CD1c-positive myeloid dendritic cell (primary cell): ENCODE measurements at regions not wholly inside any gene's neighbourhood (a gene's known extent, or its start where the extent isn't known, plus 50 kb on each side); places are given as distances from the start of the nearest gene placed in this dataset.

Source experiments
- DNase-seq: peaks from one replicate; pipeline ENCODE4 v3.0.0-alpha.2; 2016; ENCODE audit errors: extremely low spot score

- no peak for DNase-seq
Measured at GRCh38 chr4:136847881-136848621, 684.2 kb downstream of the PCDH18 start.

- no peak for DNase-seq
Measured at GRCh38 chr4:136841526-136841925, 690.8 kb downstream of the PCDH18 start.

- no peak for DNase-seq
Measured at GRCh38 chr4:136838607-136839006, 693.7 kb downstream of the PCDH18 start.

- no peak for DNase-seq
Measured at GRCh38 chr4:136831553-136831952, 700.7 kb downstream of the PCDH18 start.

GRCh38 chr4:136829280-136829679 lies 703.0 kb downstream of the PCDH18 start:
- no peak for DNase-seq

GRCh38 chr4:136823020-136823419 lies 709.3 kb downstream of the PCDH18 start:
- DNase-seq = no peak

- DNase-seq = no peak
Measured at GRCh38 chr4:136818811-136819330, 713.4 kb downstream of the PCDH18 start.

- no peak for DNase-seq
Measured at GRCh38 chr4:136812100-136812880, 720.0 kb downstream of the PCDH18 start.

GRCh38 chr4:136811496-136812077 lies 720.7 kb downstream of the PCDH18 start:
- no peak for DNase-seq

- no peak for DNase-seq
Measured at GRCh38 chr4:136810626-136811025, 721.7 kb downstream of the PCDH18 start.

GRCh38 chr4:136806844-136807243 lies 725.5 kb downstream of the PCDH18 start:
- DNase-seq = no peak

GRCh38 chr4:136805617-136806016 lies 726.7 kb downstream of the PCDH18 start:
- DNase-seq = no peak

- no peak for DNase-seq
Measured at GRCh38 chr4:136803433-136803832, 728.9 kb downstream of the PCDH18 start.

GRCh38 chr4:136800248-136800647 lies 732.0 kb downstream of the PCDH18 start:
- DNase-seq = no peak

GRCh38 chr4:136796953-136797352 lies 735.3 kb downstream of the PCDH18 start:
- DNase-seq = no peak

- no peak for DNase-seq
Measured at GRCh38 chr4:136793848-136794247, 738.4 kb downstream of the PCDH18 start.

- DNase-seq = no peak
Measured at GRCh38 chr4:136784326-136784725, 748.0 kb downstream of the PCDH18 start.

GRCh38 chr4:136769717-136770116 lies 762.6 kb downstream of the PCDH18 start:
- no peak for DNase-seq

- no peak for DNase-seq
Measured at GRCh38 chr4:136768925-136769275, 763.4 kb downstream of the PCDH18 start.

GRCh38 chr4:136768213-136768924 lies 763.9 kb downstream of the PCDH18 start:
- no peak for DNase-seq

- no peak for DNase-seq
Measured at GRCh38 chr4:136763919-136764318, 768.4 kb downstream of the PCDH18 start.

- no peak for DNase-seq
Measured at GRCh38 chr4:136755531-136755916, 776.8 kb downstream of the PCDH18 start.
